ENCODE measurements at regions not wholly inside any gene's neighbourhood (a gene's known extent, or its start where the extent isn't known, plus 50 kb on each side); places are given as distances from the start of the nearest gene placed in this dataset.

DNA sequence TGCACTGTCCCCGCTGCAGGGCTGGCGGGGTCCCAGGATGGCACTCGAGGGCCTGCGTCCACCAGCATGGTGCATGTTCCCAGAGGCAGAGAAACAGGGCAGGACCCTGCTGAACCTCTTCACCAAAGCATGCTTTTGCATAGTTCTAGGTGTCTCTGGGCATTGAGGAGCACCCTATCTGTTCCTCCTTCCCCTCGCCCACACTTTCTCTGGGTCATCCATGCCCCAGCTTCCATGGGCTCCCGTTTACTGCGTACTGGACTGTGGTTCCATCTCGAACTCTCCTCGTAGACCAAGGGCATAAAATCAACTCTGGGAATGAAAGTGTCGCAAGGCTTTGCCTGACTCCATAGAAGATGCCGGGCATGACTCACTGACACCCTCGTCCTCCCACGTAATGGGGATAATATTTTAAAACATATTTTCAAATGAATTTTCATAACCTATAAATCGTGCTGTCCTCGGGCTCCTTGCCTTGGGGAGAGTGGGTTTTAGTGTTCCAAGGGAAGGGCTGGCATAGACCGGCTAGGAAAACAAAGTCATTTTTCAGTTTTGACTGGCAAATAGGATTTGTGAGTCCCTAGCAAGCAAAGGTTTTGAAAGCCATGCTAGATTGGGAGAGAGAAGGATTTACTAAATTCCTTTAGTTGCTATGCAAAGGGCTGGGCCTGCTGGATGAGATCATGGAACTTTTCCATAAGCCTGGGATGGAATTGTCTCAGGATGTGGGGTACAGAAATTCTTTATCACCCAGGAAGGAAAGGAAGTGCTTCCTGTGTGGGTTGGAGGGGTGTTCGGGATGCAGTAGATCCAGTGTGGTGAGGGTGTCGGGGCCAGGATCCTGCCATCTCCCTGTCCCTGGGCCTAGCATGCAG lies 498.7 kb upstream of the MKI67 start:
- no peak for DNase-seq (ENCODE audit: low read depth)

DNA sequence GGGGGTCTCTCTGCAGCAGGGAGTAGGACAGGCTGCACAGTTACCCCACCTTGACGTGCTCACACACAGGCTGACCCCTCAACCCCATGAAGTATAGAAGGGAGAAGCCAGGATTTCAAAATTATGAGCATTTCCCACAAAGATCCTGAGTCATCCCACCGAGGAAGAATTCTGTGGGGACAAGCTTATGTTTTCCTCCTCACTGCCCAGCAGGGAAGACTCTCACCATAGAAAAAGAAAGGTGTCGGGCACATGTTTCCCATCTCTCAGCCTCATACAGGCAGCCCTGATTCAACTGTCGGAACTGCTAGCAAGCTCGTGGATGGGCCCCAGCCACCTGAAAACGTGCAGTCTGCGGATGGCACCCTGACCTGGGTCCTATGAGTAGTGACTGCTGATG lies 499.7 kb upstream of the MKI67 start:
- no peak for DNase-seq (ENCODE audit: low read depth)

DNA sequence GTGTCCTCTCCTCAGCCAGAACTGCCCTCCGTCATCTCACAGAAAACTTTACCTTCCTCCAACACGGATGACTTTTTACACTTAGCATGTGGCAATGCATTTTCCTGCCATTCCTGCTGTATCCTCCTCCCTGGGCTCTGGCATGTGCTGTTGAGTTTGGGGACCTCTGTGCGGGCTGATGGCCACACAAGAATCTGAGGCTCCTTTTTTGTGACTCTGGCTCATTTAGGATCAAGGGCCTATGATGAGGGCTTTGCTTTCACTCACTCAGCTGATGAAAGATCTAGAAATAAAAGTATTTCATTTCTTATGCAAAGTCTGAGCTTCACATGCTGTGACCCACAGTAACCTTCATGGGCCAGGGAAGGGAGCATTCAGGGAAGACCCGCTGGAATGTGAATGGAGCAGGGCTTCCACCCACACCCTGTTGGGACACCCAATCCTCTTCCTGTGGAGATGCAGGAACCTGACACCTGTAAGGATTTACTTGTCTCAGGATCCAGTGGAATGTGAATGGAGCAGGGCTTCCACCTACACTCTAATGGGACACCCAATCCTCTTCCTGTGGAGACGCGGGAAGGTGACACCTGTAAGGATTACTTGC lies 500.3 kb upstream of the MKI67 start:
- no peak for DNase-seq (ENCODE audit: low read depth)

DNA sequence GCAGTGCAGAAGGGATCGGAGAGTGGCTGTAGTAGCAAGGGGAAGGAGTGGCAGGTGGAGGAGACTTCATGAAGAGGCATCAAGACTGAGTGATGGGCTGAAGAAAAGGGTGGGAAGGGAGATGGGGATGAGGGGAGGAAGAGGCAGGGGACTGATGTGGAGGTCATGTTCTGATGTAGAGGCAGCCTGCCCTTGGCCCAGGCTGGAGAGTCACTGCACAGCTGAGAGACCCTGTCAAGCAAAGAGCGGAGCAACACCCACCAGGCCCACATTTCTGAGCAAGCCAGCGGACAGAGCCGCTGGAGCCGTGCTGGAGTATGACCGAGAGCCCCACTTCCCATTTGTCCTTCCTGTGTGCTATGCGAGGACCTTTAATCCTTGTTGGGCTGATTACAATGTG lies 501.6 kb upstream of the MKI67 start:
- no peak for DNase-seq (ENCODE audit: low read depth)

DNA sequence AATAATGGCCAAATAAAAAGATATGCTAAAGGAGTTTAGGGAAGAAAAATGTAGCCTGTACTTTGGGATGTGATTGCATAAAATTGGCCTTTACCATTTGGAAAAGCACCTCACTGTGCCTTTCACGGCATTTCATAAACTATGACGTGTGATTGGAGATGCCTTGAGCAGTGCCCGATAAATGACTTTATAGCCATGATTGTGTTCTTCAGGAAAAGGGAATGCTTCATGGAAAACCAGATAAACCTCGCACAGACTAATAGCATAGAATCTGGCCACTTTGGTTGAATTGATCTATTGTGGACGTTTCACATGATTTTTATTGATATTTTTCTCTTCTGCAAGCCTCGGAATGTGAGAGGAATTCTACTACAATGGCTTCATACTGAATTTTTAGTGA lies 502.0 kb upstream of the MKI67 start:
- DNase-seq (ENCODE audit: low read depth) = no peak

DNA sequence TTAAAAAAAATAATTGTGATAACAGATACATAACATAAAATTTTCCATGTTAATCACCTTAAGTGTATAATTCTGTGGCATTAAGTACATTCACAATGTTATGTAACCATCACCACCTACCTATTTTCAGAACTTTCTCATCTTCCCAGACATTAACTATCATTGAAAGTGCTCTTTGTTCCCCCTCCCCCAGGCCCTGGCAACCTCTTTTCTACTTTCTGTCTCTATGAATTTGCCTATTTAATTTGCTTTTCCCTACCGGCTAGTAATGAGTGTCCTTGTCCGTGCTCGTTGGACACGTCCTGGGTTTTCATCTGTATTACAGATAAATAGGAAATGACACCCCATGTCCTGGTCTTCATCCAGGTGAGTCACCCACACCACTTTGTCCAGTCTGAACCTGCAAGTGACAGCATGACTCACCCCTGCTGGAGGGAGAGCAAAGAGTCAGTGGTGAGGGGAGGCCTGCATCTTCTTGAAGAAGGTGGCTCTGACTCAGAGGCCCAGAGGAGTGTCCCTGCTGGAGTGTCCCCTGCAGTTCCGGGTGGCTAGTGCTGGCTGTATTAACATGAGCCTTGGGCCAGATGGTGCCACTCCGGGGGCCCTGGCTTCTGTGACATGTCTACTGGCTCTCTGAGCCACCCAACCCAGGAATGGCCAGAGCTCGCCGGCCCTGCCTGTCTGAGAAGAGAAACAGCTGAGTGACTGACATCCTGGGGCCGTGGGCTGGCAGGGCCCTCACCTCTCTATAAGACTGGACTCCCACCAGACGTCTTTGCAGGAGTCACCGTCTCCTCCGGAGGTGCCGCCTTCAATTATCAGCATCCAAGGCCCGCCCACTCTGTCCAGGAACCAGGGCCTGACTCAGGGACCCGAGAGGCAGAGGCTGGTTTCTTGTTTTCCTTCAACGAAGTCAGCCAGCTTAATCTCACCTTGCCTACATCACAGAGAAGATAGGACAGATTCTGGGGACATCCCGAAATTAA lies 503.2 kb upstream of the MKI67 start:
- DNase-seq (ENCODE audit: low read depth) = no peak

DNA sequence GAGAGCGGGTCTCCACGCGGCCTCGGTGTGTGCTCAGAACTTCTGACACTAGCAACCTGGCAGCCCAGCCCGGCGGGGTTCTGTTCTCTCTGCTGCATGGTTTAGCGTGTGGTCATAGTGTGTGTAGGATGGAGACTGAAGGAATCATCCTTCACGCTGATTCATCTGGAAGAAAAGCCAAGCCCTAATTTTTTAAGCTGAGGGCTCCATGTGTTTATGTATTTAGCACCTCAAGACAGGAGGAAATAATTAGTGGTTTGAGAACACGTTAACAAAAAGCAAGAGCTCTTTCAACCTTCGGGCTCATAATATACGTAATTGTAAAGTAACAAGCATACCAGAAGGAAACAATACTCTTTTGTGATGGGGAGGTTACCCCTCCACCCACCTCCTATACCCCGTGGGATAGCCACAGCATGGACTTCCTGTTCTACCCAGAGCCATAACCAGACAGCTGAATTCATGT lies 504.6 kb upstream of the MKI67 start:
- no peak for DNase-seq (ENCODE audit: low read depth)

DNA sequence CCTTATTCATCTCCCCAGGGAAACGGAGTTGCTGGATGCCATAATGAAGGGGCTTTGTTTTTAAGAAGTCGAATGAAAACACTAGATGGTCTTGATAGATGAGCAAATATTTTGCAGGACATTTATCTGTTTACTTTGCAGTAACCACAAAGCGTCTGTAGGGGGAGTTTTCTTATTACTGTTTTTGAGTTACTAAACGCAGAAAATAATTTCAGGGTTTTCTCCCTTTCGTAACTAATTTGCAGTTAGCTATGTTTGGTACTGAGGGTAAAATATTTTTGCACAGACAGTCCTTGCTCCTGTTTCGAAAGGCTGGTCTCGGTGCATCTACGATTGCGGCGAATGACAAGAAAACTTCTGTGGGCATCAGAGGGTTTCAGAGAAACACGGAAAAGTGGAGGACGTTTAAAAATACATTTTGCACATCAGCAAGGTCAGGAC lies 505.6 kb upstream of the MKI67 start:
- DNase-seq (ENCODE audit: low read depth) = no peak

DNA sequence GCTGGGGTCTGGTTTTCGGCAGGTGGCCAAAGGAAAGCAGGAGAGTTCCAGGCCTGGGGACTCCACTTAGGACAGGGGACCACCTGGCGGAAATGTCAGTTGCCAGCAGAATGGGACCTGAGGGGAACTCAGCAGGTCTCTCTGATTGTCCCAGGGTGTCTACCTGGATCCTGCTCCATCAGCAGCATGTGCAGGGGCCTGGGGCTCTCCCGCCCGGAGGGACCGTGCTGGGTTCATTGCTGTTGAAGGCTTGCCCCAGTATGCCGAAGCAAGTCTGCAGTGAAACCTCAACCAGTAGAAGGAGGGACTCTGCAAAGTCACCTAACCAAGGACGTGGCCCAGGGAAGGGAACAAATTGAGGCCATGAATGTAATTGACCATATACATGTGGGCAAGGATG lies 506.5 kb upstream of the MKI67 start:
- no peak for DNase-seq (ENCODE audit: low read depth)

DNA sequence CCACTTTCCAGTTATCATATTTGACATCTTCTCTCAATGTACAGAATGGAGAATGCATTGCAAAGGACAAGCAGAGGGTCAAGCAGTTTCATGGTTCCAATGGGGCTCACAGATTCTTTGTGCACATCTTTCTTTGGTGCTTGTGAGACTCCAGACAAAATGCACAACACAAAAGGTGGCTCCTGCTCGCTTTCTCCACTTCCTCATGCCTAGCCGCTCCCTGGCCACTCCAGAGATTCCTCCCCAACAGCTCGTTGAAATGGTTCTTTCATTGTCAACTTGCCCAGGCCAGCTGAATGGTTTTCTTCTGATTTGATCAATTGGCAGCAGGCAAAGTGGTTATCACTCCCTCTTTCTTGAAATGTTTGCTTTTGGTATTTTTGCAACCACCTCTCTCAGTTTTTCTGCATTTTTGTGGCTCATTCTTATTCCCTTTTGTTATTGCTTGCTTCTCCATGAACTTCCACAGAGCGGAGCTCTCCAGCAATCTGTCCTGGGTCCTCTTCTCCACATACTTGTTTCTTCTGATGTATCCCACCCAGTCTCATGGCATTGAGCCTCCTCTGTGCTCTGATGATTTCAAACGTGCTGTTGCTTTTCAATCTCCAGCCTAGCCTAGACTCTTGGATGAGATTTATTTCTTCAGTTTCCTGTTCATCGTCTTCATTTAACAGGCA lies 507.8 kb upstream of the MKI67 start:
- DNase-seq (ENCODE audit: low read depth) = no peak

DNA sequence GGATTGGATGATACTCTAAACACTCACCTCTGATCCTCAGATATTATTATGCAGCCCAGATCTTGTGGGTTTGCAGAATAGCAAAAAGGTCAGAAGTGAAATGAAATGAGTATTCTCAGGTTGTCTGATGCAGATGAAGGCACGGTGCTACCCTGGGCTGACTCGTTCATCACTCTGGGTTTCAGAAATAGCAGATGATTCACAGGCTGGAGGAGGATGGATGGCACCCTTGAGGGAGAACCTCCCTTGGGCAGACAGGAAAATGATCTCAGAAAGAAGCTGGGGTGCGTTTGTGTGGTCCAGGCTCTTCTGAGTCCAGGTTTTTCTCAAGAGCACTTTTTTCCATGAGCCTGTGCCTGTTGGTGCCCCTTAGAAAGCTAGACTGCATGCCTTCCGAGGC lies 515.8 kb upstream of the MKI67 start:
- DNase-seq (ENCODE audit: low read depth) = no peak

DNA sequence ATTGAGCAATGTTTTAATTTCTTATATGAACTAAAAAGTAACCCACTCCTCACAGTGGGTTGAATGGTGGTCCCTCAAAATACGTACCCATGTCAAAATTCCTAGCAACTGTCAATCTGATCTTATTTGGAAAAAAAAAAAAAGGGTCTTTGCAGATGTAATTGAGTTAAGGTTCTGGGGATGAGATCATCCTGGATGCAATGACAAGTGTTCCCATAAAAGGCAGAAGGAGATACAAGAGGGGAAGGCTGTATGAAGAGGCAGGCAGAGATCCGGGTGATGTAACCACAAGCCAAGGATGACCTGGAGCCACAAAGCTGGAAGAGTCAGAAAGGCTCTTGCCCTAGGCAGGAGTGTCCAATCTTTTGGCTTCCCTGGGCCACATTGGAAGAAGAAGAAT lies 516.3 kb upstream of the MKI67 start:
- no peak for DNase-seq (ENCODE audit: low read depth)

DNA sequence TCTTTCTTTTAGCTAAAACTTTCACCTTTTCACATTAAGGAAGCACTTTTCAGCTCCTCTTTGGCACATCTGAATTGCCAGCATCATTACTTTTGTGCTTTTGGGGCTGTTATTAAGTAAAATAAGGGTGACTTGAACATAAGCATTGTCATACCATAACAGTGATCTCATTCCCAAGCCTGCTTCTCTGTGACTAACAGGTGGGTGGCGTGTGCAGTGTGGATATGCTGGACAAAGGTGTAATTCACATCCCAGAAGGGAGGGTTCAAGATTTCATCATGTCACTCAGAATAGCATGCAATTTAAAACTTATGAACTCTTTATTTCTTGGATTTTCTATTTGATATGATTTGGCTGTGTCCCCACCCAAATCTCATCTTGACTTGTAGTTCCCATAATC lies 517.4 kb upstream of the MKI67 start:
- no peak for DNase-seq (ENCODE audit: low read depth)

DNA sequence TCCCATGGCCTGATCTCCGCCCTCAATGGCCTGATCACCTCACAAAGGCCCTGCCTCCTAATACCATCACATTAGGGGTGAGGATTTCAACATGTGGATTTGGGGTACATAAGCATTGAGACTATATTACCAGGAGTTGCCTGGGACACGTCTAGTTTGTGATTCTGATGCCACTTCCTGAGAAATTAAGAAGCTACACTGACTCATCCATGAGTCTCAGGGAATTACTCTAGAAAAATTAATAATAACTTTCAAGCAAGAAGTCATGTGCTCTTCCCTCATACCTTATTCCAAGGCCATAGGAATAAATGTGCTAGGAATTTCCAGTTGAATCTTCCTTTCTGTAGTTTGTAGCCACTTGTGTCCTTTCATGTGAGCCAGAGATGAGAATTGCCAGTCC lies 519.3 kb upstream of the MKI67 start:
- no peak for DNase-seq (ENCODE audit: low read depth)

DNA sequence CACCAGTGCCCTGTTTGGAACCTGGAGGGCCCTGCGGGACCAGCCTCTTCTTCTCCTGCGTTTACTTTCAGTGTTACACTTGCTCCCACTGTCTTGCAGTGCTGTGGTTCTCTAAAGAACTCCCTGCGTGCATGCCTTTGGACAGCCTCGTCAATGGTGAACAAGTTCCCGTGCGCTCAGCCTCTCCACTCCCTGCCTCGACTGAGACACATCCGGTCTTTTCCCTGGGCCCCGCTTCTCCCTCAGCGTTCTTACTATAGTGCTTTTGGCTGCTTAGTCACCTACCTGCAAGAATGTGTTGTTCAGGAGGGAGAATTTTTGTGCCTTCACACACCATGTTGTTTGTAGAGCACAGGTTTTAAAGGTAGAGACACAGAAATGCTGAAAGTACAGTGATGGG lies 520.7 kb upstream of the MKI67 start:
- DNase-seq (ENCODE audit: low read depth) = no peak

DNA sequence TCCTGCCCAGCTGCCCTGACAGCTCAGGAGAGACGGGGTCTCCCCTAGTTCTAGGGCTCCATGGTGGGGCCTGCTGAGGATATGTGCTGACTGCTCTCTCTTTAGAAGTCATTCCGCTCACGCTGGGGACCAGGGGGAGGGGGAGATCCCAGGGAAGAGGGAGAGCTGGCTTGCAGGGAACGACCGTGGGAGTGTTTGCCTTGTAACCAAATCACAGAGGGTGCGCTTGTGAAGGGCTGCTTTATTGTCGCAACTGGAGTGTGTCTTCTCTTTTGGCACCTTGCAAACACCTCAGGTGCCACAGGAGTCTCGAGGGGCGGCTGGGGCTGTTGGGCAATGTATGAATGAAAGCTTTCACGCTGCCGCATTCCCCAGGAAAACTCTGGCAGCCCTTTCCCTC lies 531.3 kb upstream of the MKI67 start:
- DNase-seq (ENCODE audit: low read depth) = no peak

DNA sequence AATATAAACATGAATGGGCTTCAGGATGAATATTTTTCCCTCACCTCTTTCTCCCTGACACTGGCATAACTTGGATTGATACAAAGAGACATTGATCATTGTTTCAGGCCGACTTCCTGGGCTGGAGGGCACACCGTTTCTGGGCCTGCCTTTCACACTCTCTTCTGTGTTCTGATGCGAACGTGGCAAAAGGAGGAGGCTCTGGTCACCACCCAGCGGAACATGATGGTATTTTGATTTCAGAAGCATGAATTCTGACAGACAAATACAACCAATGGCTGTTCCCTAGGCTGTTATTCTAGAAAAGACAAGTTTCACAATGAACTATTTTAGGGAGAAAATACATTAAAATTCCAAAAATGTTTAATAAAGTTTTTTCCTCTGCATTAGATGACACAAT lies 534.5 kb upstream of the MKI67 start:
- DNase-seq (ENCODE audit: low read depth) = no peak

DNA sequence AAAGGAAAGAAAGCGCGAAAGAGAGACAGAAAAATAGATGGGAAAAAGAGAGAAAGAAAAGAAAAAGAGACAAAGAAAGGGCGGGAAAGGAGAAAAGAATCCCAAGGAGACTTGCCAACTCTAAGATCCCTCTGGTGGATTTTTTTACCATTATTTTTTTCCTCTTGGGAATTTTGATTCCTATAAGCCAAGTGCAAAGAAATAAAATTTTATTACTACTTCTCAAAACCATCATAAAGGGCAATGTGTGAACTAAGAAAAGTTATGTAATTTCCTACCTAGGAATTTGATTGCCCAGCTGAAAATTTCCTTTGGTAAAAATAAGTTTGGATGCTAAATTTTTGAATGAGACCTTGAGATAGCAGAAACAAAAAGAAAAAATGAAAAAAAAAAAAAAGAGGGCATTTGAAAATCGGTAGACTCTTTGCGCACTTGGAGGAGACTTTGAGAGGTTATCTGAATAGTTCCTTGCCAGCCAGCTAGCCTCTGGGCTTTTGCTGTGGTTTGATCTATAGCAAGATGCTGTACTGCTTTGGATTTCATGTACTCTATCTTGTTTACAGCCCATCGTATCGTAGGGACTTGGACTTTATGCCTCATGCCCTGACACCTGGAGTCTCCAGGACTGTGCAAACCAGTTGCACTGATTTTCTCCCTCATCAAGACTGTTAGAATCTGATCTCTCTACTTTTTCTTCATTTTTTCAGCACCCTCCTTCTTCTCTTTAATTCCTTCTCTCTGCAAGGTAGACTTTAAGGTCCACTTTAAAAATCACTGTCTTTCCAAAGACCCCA lies 535.4 kb upstream of the MKI67 start:
- DNase-seq (ENCODE audit: low read depth) = no peak

DNA sequence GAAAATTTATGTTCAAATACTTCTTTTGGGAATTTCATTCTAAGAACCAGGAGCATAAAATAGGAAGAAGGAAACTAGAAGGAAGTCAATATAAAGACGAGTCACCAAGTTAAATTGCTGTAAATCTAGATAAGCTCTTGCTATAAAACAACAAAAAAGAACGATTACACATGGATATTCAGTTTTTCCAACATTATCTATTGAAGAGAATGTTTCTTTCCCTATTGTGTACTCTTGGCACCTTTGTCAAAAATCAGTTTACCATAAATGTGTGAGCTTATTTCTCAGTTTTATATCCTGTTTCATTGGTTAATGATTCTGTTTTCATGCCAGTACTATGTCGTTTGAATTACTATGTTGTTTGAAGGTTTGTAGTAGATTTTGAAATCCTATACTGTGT lies 536.3 kb upstream of the MKI67 start:
- DNase-seq (ENCODE audit: low read depth) = no peak

DNA sequence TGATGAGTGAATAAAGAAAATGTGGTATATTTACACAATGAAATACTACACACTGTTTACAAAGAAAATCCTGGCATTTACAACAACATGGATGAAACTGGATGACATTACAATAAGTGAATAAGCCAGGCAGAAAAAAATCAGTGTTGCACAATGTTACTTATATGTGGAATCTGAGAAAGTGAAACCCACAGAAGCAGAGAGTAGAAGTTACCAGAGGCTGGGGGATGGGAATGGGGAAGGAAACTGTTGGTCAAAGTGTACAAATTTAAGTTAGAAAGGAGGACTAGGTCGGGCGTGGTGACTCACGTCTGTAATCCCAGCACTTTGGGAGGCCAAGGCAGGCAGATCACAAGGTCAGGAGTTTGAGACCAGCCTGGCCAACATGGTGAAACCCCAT lies 538.5 kb upstream of the MKI67 start:
- DNase-seq (ENCODE audit: low read depth) = no peak

DNA sequence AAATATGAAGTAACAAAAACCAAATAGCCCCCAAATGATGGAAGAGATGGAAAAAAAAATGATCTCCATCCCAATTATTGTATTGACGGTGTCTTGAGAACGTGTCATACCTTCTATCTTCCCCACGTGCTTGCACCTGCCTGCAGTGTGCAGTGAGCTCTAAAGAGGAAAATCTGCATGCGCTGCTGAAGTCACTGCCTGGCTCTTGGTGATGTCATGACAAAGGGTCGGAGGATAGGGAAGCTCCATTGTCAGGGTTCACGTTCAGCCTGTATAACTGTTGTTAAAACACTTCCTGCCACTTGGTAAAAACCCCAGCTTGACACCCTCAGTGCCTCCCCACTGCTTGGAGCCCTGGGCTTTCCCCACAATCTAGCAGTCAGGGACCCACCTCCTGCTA lies 549.2 kb upstream of the MKI67 start:
- no peak for DNase-seq (ENCODE audit: low read depth)
